ENCODE measurements at regions not wholly inside any gene's neighbourhood (a gene's known extent, or its start where the extent isn't known, plus 50 kb on each side); places are given as distances from the start of the nearest gene placed in this dataset.

GRCh38 chr5:82670692-82671091 lies 392.5 kb upstream of the RPS23 start:
- peaks cover 8% of the 10 kb centered on the region for H3K4me1 ChIP-seq (ENCODE audit: insufficient read depth, low read length)
- DNase-seq (no peak), ATAC-seq (ENCODE audit: insufficient read depth, low read depth) (no peak)
- no peak overlapping the region for H3K9ac ChIP-seq (ENCODE audit: low read depth, low read length)
- no peaks in the 10 kb centered on the region for H3K9me3 ChIP-seq (ENCODE audit: insufficient read depth, low read length, severe bottlenecking)
- no peaks in the 10 kb centered on the region for H3K36me3 ChIP-seq (ENCODE audit: insufficient read depth, low read length)
- no peak overlapping the region for H2AFZ ChIP-seq (ENCODE audit: low read depth, low read length)
- H4K20me1 ChIP-seq (ENCODE audit: insufficient read depth, low read length), result no peaks in the 10 kb centered on the region
- H3K4me2 ChIP-seq (ENCODE audit: insufficient read depth, low read length), result no peak overlapping the region
- H3K79me2 ChIP-seq (ENCODE audit: insufficient read depth, low read length), result no peaks in the 10 kb centered on the region
- H3K27ac ChIP-seq (ENCODE audit: low read length), result no peak overlapping the region
- H3K4me3 ChIP-seq (ENCODE audit: low read depth in 1 of 2, low read length in 2 of 2), result no peak overlapping the region
- no peaks in the 10 kb centered on the region for H3K27me3 ChIP-seq (ENCODE audit: insufficient read depth, low read length, poor library complexity)
- TF ChIP-seq EZH2 (IDR thresholded peaks at IDR 0.05; ENCODE audit: borderline replicate concordance, low read depth, low read length, severe bottlenecking) (no peak), CTCF (IDR thresholded peaks at IDR 0.05; ENCODE audit: borderline replicate concordance, extremely low read depth, low read length, poor library complexity, severe bottlenecking) (no peak)

GRCh38 chr5:82669720-82670119 lies 391.6 kb upstream of the RPS23 start:
- Histone ChIP-seq H3K9ac (ENCODE audit: low read depth, low read length) (no peak overlapping the region), H3K27ac (ENCODE audit: low read length) (no peak overlapping the region), H3K4me2 (ENCODE audit: insufficient read depth, low read length) (no peak overlapping the region), H3K9me3 (ENCODE audit: insufficient read depth, low read length, severe bottlenecking) (no peaks in the 10 kb centered on the region), H3K27me3 (ENCODE audit: insufficient read depth, low read length, poor library complexity) (no peaks in the 10 kb centered on the region), H3K4me1 (ENCODE audit: insufficient read depth, low read length) (peaks cover 10% of the 10 kb centered on the region), H4K20me1 (ENCODE audit: insufficient read depth, low read length) (no peaks in the 10 kb centered on the region), H3K4me3 (ENCODE audit: low read depth in 1 of 2, low read length in 2 of 2) (no peak overlapping the region), H3K79me2 (ENCODE audit: insufficient read depth, low read length) (no peaks in the 10 kb centered on the region), H2AFZ (ENCODE audit: low read depth, low read length) (no peak overlapping the region), H3K36me3 (ENCODE audit: insufficient read depth, low read length) (no peaks in the 10 kb centered on the region)
- no peak for ATAC-seq (ENCODE audit: insufficient read depth, low read depth)
- DNase-seq, result no peak
- TF ChIP-seq EZH2 (IDR thresholded peaks at IDR 0.05; ENCODE audit: borderline replicate concordance, low read depth, low read length, severe bottlenecking), result no peak
- no peak for TF ChIP-seq CTCF (IDR thresholded peaks at IDR 0.05; ENCODE audit: borderline replicate concordance, extremely low read depth, low read length, poor library complexity, severe bottlenecking)

- no peaks in the 10 kb centered on the region for H3K36me3 ChIP-seq (ENCODE audit: insufficient read depth, low read length)
- H4K20me1 ChIP-seq (ENCODE audit: insufficient read depth, low read length), result no peaks in the 10 kb centered on the region
- no peak for DNase-seq
- no peak for TF ChIP-seq EZH2 (IDR thresholded peaks at IDR 0.05; ENCODE audit: borderline replicate concordance, low read depth, low read length, severe bottlenecking)
- no peak for TF ChIP-seq CTCF (IDR thresholded peaks at IDR 0.05; ENCODE audit: borderline replicate concordance, extremely low read depth, low read length, poor library complexity, severe bottlenecking)
- peaks cover 25% of the 10 kb centered on the region for H3K4me1 ChIP-seq (ENCODE audit: insufficient read depth, low read length)
- no peak overlapping the region for H3K4me2 ChIP-seq (ENCODE audit: insufficient read depth, low read length)
- no peak for ATAC-seq (ENCODE audit: insufficient read depth, low read depth)
- H3K9ac ChIP-seq (ENCODE audit: low read depth, low read length), result no peak overlapping the region
- no peak overlapping the region for H3K27ac ChIP-seq (ENCODE audit: low read length)
- no peak overlapping the region for H3K4me3 ChIP-seq (ENCODE audit: low read depth in 1 of 2, low read length in 2 of 2)
- no peaks in the 10 kb centered on the region for H3K79me2 ChIP-seq (ENCODE audit: insufficient read depth, low read length)
- H3K27me3 ChIP-seq (ENCODE audit: insufficient read depth, low read length, poor library complexity), result no peaks in the 10 kb centered on the region
- H3K9me3 ChIP-seq (ENCODE audit: insufficient read depth, low read length, severe bottlenecking), result no peaks in the 10 kb centered on the region
- H2AFZ ChIP-seq (ENCODE audit: low read depth, low read length), result no peak overlapping the region
Measured at GRCh38 chr5:82666312-82666711, 388.2 kb upstream of the RPS23 start.

- Histone ChIP-seq H3K79me2 (ENCODE audit: insufficient read depth, low read length) (no peaks in the 10 kb centered on the region), H3K9ac (ENCODE audit: low read depth, low read length) (peak overlapping the region; percentile 34), H3K27me3 (ENCODE audit: insufficient read depth, low read length, poor library complexity) (no peaks in the 10 kb centered on the region), H3K27ac (ENCODE audit: low read length) (peak overlapping the region; percentile 71), H2AFZ (ENCODE audit: low read depth, low read length) (peak overlapping the region; percentile 69), H4K20me1 (ENCODE audit: insufficient read depth, low read length) (no peaks in the 10 kb centered on the region), H3K4me1 (ENCODE audit: insufficient read depth, low read length) (peaks cover 25% of the 10 kb centered on the region), H3K36me3 (ENCODE audit: insufficient read depth, low read length) (no peaks in the 10 kb centered on the region), H3K4me3 (ENCODE audit: low read depth in 1 of 2, low read length in 2 of 2) (no peak overlapping the region), H3K4me2 (ENCODE audit: insufficient read depth, low read length) (peak overlapping the region; percentile 40), H3K9me3 (ENCODE audit: insufficient read depth, low read length, severe bottlenecking) (no peaks in the 10 kb centered on the region)
- ATAC-seq (ENCODE audit: insufficient read depth, low read depth) (peak; percentile 96), DNase-seq (peak; percentile 70)
- TF ChIP-seq EZH2 (IDR thresholded peaks at IDR 0.05; ENCODE audit: borderline replicate concordance, low read depth, low read length, severe bottlenecking) (no peak), CTCF (IDR thresholded peaks at IDR 0.05; ENCODE audit: borderline replicate concordance, extremely low read depth, low read length, poor library complexity, severe bottlenecking) (peak; percentile 58)
Measured at GRCh38 chr5:82664732-82665131, 386.6 kb upstream of the RPS23 start.

Data from DND-41 (cell line).